NCI-H128 (cell line): ENCODE measurements at regions not wholly inside any gene's neighbourhood (a gene's known extent, or its start where the extent isn't known, plus 50 kb on each side); places are given as distances from the start of the nearest gene placed in this dataset.
"Not testable (repeated sequence)": the region's sequence is repeated elsewhere in the genome, so short reads cannot be mapped to it uniquely, and the experiment has no call there.

Source experiments
- DNase-seq: peaks from one replicate; lab custom pipeline; 2025; ENCODE audit not compliant: unreplicated experiment; lab: John Stamatoyannopoulos, UW

- no peak for DNase-seq
These were observed 434.9 kb upstream of the GALNTL6 start for GRCh38 chr4:171378323-171378722.

- DNase-seq = no peak
These were observed 436.5 kb upstream of the GALNTL6 start for GRCh38 chr4:171376724-171377123.

GRCh38 chr4:171353535-171353934 lies 459.7 kb upstream of the GALNTL6 start:
- no peak for DNase-seq

GRCh38 chr4:171348090-171348489 lies 465.1 kb upstream of the GALNTL6 start:
- no peak for DNase-seq

- DNase-seq = no peak
These were observed 470.6 kb upstream of the GALNTL6 start for GRCh38 chr4:171342646-171343045.

GRCh38 chr4:171340258-171340657 lies 472.9 kb upstream of the GALNTL6 start:
- no peak for DNase-seq

- no peak for DNase-seq
These were observed 478.7 kb upstream of the GALNTL6 start for GRCh38 chr4:171334549-171334948.

GRCh38 chr4:171308661-171309060 lies 504.5 kb upstream of the GALNTL6 start:
- no peak for DNase-seq

- DNase-seq = not testable (repeated sequence)
These were observed 515.0 kb upstream of the GALNTL6 start for GRCh38 chr4:171298048-171298718.

- DNase-seq = no peak
These were observed 524.3 kb upstream of the GALNTL6 start for GRCh38 chr4:171288816-171289432.

GRCh38 chr4:171281359-171281758 lies 531.8 kb upstream of the GALNTL6 start:
- no peak for DNase-seq

- DNase-seq = no peak
These were observed 534.1 kb upstream of the GALNTL6 start for GRCh38 chr4:171279131-171279530.

GRCh38 chr4:171266671-171267070 lies 546.5 kb upstream of the GALNTL6 start:
- DNase-seq = no peak

- no peak for DNase-seq
These were observed 547.9 kb upstream of the GALNTL6 start for GRCh38 chr4:171265190-171265818.

GRCh38 chr4:171256223-171256622 lies 557.0 kb upstream of the GALNTL6 start:
- no peak for DNase-seq

GRCh38 chr4:171246948-171247347 lies 566.3 kb upstream of the GALNTL6 start:
- DNase-seq = no peak

GRCh38 chr4:171242831-171243230 lies 570.4 kb upstream of the GALNTL6 start:
- DNase-seq = no peak

- no peak for DNase-seq
These were observed 574.0 kb upstream of the GALNTL6 start for GRCh38 chr4:171239196-171239595.

GRCh38 chr4:171235521-171235920 lies 577.7 kb upstream of the GALNTL6 start:
- no peak for DNase-seq

GRCh38 chr4:171229354-171229753 lies 583.9 kb upstream of the GALNTL6 start:
- DNase-seq = not testable (repeated sequence)

GRCh38 chr4:171221181-171221580 lies 592.0 kb upstream of the GALNTL6 start:
- no peak for DNase-seq

GRCh38 chr4:171203425-171203824 lies 609.8 kb upstream of the GALNTL6 start:
- no peak for DNase-seq
